K562 (cell line): ENCODE measurements at regions not wholly inside any gene's neighbourhood (a gene's known extent, or its start where the extent isn't known, plus 50 kb on each side); places are given as distances from the start of the nearest gene placed in this dataset.

Source experiments
- ATF3 ChIP-seq, 2 experiments: fragments of 450-650 bp in 1 of 2; sonication (generic) in 1 of 2; formaldehyde crosslinking in 1 of 2; IDR thresholded peaks in 1 of 2; conservative IDR thresholded peaks in 1 of 2; 2 replicates each; pipeline versions ENCODE4 v1.6.1 to v1.8.1; 2016 to 2023; ENCODE audit warnings: mild to moderate bottlenecking in 2 of 2, moderate library complexity in 2 of 2, inconsistent platforms in 1 of 2, missing genetic modification reagents in 1 of 2
- EP300 ChIP-seq: IDR thresholded peaks from 2 replicates; pipeline ENCODE4 v1.6.1; 2012; ENCODE audit warnings: low read length, improper control_type of control experiment
- ETS1 ChIP-seq: conservative IDR thresholded peaks from 2 replicates; pipeline ENCODE4 v1.6.1; 2011; ENCODE audit warnings: low read depth, mild to moderate bottlenecking, low read length; ENCODE audit not compliant: control insufficient read depth
- GABPB2 ChIP-seq: fragments of 250-450 bp; sonication (Bioruptor Pico); conservative IDR thresholded peaks from 2 replicates; pipeline ENCODE4 v1.5.1; 2021; ENCODE audit warnings: mild to moderate bottlenecking
- GTF3C2 ChIP-seq: IDR thresholded peaks from 3 replicates; pipeline ENCODE4 v1.6.1; 2011; ENCODE audit warnings: borderline replicate concordance, mild to moderate bottlenecking, moderate library complexity; ENCODE audit not compliant: insufficient read length; ENCODE audit errors: extremely low read depth
- HDAC3 ChIP-seq: fragments of 450-650 bp; IDR thresholded peaks from 2 replicates; pipeline ENCODE4 v1.6.1; 2018; ENCODE audit warnings: borderline replicate concordance, mild to moderate bottlenecking, moderate library complexity; ENCODE audit not compliant: partially characterized antibody
- KHSRP ChIP-seq: fragments of 450-650 bp; IDR thresholded peaks from 2 replicates; pipeline ENCODE4 v1.6.1; 2017
- MECOM ChIP-seq: fragments of 250-450 bp; sonication (Bioruptor Pico); IDR thresholded peaks from 2 replicates; pipeline ENCODE4 v1.8.0; 2022; ENCODE audit warnings: inconsistent platforms
- NCOA2 ChIP-seq, 2 experiments: fragments of 450-650 bp; IDR thresholded peaks; 2 replicates each; pipeline ENCODE4 v1.6.1; 2018; ENCODE audit warnings: mild to moderate bottlenecking in 2 of 2, moderate library complexity in 1 of 2; ENCODE audit not compliant: partially characterized antibody in 2 of 2
- NR1H2 ChIP-seq: sonication (generic); formaldehyde crosslinking; IDR thresholded peaks from 2 replicates; pipeline ENCODE4 v1.4.0; 2020; ENCODE audit warnings: mild to moderate bottlenecking, missing genetic modification reagents
- THAP7 ChIP-seq: fragments of 250-450 bp; sonication (Bioruptor Pico); IDR thresholded peaks from 2 replicates; pipeline ENCODE4 v1.5.0; 2021
- ZBTB33 ChIP-seq: sonication (generic); formaldehyde crosslinking; IDR thresholded peaks from 2 replicates; pipeline ENCODE4 v1.8.1; 2023; ENCODE audit warnings: mild to moderate bottlenecking, missing genetic modification reagents
- ZNF134 ChIP-seq: fragments of 250-450 bp; sonication (Bioruptor Pico); conservative IDR thresholded peaks from 2 replicates; pipeline ENCODE4 v1.4.0; 2020
- ZNF253 ChIP-seq: fragments of 250-450 bp; sonication (Bioruptor Pico); conservative IDR thresholded peaks from 2 replicates; pipeline ENCODE4 v1.6.1; 2021; ENCODE audit warnings: mild to moderate bottlenecking
- ZNF445 ChIP-seq: fragments of 250-450 bp; sonication (Bioruptor Pico); IDR thresholded peaks from 2 replicates; pipeline ENCODE4 v1.4.0; 2020; ENCODE audit warnings: low read depth, mild to moderate bottlenecking, moderate library complexity
- ZNF511 ChIP-seq: sonication (generic); formaldehyde crosslinking; IDR thresholded peaks from 2 replicates; pipeline ENCODE4 v1.8.0; 2022; ENCODE audit warnings: mild to moderate bottlenecking, missing genetic modification reagents
- ZNF584 ChIP-seq: fragments of 200-800 bp; sonication (Bioruptor generic); IDR thresholded peaks from 2 replicates; pipeline ENCODE4 v1.6.1; 2016; ENCODE audit warnings: low read depth, mild to moderate bottlenecking, missing genetic modification characterization, missing compliant biosample characterization
- ZNF740 ChIP-seq, 3 experiments: fragments of 200-800 bp in 1 of 3; sonication (Bioruptor generic) in 1 of 3; sonication (generic) in 1 of 3; formaldehyde crosslinking in 1 of 3; IDR thresholded peaks; 2 replicates each; pipeline versions ENCODE4 v1.6.1 to v1.8.0; 2016 to 2022; ENCODE audit warnings: mild to moderate bottlenecking in 2 of 3, missing compliant biosample characterization in 2 of 3, missing genetic modification characterization in 2 of 3, missing genetic modification reagents in 1 of 3

- TF ChIP-seq NR1H2 (CRISPR knock-in tag) (no peak), THAP7 (CRISPR knock-in tag) (no peak), ZNF740 (CRISPR knock-in tag; IDR thresholded peaks at IDR 0.05) (no peak), ZNF740 (tag; IDR thresholded peaks at IDR 0.05) (no peak), ZNF134 (no peak), ZNF253 (CRISPR knock-in tag) (no peak), ZBTB33 (no peak), ETS1 (no peak), ZNF584 (CRISPR knock-in tag) (peak; percentile 72; the same call in 1 of the 2 replicates), ZNF445 (CRISPR knock-in tag) (no peak), GABPB2 (CRISPR knock-in tag) (no peak), MECOM (CRISPR knock-in tag) (no peak), EP300 (peak; percentile 11; the same call in 1 of the 2 replicates), ZNF511 (CRISPR knock-in tag) (no peak), KHSRP (no peak), HDAC3 (no peak), GTF3C2 (no peak), ATF3 (IDR thresholded peaks at IDR 0.05) (peak; percentile 89), ATF3 (CRISPR knock-in tag; conservative IDR thresholded peaks at IDR 0.05) (0 out of 2 replicates have a peak, but pooled peaks have one; percentile 54), NCOA2 (IDR thresholded peaks at IDR 0.05; ENCODE audit: partially characterized antibody in 2 of 2) (no peak)
Measured at GRCh38 chr21:35565204-35565611, 495.1 kb downstream of the SETD4 start (continued).
